ENCODE measurements at regions not wholly inside any gene's neighbourhood (a gene's known extent, or its start where the extent isn't known, plus 50 kb on each side); places are given as distances from the start of the nearest gene placed in this dataset.

GRCh38 chr17:5804251-5804650 is 219.9 kb upstream of the NLRP1 start:
- FAIRE-seq (no peak), DNase-seq (no peak)
- Histone ChIP-seq H3K36me3 (ENCODE audit: control insufficient read depth in 2 of 3, insufficient read depth in 3 of 3, low read length in 3 of 3) (no peaks in the 10 kb centered on the region), H3K27ac (ENCODE audit: low read depth in 2 of 2, low read length in 2 of 2) (no peak overlapping the region), H3K4me1 (ENCODE audit: control insufficient read depth in 2 of 3, insufficient read depth in 2 of 3, low read depth in 1 of 3, low read length in 3 of 3) (no peaks in the 10 kb centered on the region), H3K9me3 (ENCODE audit: control insufficient read depth in 2 of 3, insufficient read depth in 1 of 3, low read length in 3 of 3) (no peaks in the 10 kb centered on the region), H3K9ac (ENCODE audit: low read length in 3 of 3) (no peak overlapping the region), H3K4me3 (ENCODE audit: low read length in 3 of 3) (no peak overlapping the region), H3K27me3 (ENCODE audit: control insufficient read depth, insufficient read depth, low read length) (no peaks in the 10 kb centered on the region)
- TF ChIP-seq, protein P1, sequence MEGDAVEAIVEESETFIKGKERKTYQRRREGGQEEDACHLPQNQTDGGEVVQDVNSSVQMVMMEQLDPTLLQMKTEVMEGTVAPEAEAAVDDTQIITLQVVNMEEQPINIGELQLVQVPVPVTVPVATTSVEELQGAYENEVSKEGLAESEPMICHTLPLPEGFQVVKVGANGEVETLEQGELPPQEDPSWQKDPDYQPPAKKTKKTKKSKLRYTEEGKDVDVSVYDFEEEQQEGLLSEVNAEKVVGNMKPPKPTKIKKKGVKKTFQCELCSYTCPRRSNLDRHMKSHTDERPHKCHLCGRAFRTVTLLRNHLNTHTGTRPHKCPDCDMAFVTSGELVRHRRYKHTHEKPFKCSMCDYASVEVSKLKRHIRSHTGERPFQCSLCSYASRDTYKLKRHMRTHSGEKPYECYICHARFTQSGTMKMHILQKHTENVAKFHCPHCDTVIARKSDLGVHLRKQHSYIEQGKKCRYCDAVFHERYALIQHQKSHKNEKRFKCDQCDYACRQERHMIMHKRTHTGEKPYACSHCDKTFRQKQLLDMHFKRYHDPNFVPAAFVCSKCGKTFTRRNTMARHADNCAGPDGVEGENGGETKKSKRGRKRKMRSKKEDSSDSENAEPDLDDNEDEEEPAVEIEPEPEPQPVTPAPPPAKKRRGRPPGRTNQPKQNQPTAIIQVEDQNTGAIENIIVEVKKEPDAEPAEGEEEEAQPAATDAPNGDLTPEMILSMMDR (IDR thresholded peaks at IDR 0.05; ENCODE audit: borderline replicate concordance, extremely low read depth, insufficient read depth), result no peak
- intact Hi-C loops (cut with DNase I), result no loop called here

DNA sequence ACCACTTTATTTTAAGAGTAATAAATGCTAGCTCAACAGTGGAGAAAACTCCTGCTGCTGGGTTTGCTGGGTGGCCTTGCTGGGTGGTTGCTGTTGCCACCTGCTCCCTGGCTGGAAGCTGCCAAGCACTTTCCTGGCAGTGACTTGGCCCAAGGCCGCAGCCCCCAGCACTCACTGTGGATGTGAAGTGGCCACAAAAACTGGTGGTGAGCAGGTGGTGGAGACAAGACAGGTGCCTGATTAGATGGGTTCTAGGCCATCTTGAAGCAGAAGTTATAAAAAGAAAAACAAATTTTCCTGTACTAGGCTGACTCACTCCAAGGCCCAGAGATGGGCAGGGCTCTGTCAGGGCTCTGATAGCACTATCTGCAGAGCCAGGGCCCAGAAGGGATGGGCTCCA is 224.7 kb upstream of the NLRP1 start:
- Histone ChIP-seq H3K4me1 (ENCODE audit: control insufficient read depth in 2 of 3, insufficient read depth in 2 of 3, low read depth in 1 of 3, low read length in 3 of 3) (no peaks in the 10 kb centered on the region), H3K36me3 (ENCODE audit: control insufficient read depth in 2 of 3, insufficient read depth in 3 of 3, low read length in 3 of 3) (no peaks in the 10 kb centered on the region), H3K9ac (ENCODE audit: low read length in 3 of 3) (no peak overlapping the region), H3K9me3 (ENCODE audit: control insufficient read depth in 2 of 3, insufficient read depth in 1 of 3, low read length in 3 of 3) (peaks cover 0 to 18% (median 3%) of the 10 kb centered on the region in 3 donors), H3K27ac (ENCODE audit: low read depth in 2 of 2, low read length in 2 of 2) (no peak overlapping the region), H3K27me3 (ENCODE audit: control insufficient read depth, insufficient read depth, low read length) (no peaks in the 10 kb centered on the region), H3K4me3 (ENCODE audit: low read length in 3 of 3) (no peak overlapping the region)
- DNase-seq (no peak), FAIRE-seq (no peak)
- intact Hi-C loops (cut with DNase I), result no loop called here
- TF ChIP-seq, protein P1 (IDR thresholded peaks at IDR 0.05; ENCODE audit: borderline replicate concordance, extremely low read depth, insufficient read depth), result no peak

DNA sequence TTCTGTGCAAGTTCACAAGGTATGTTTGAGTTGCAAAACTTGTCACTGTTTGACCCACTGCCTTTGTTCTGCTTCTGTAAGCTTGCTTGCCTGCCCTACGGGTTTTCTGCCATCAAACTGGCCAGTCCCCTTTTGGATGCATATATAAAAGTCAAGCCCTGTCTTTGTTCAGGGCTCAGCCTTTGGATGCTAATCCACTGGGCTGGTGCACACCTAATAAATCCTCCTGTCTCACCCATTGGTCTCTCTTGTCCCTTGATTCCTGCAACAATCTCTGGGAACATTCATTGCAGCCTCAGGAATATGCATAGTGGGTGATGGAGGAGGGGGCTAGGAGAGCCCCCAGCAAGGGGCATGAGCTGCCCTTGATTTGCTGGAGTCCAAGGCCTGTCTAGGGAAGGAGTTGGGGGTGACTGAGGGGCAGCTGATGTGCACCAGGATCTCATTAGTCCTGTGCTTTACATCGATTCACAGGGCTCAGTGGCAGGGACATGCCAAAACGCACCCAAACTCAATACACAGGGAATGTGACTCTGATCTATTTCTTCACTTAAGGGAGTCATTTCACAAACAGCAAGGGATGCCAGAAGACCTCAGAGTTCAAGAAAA is 225.4 kb upstream of the NLRP1 start:
- intact Hi-C loops (cut with DNase I), result no loop called here
- FAIRE-seq, result no peak

More for the DNA sequence above, 225.4 kb upstream of the NLRP1 start:
- TF ChIP-seq, protein P1 (IDR thresholded peaks at IDR 0.05; ENCODE audit: borderline replicate concordance, extremely low read depth, insufficient read depth), result no peak
- H3K4me3 ChIP-seq (ENCODE audit: low read length in 3 of 3), result no peak overlapping the region
- H3K27me3 ChIP-seq (ENCODE audit: control insufficient read depth, insufficient read depth, low read length), result no peaks in the 10 kb centered on the region
- H3K9me3 ChIP-seq (ENCODE audit: control insufficient read depth in 2 of 3, insufficient read depth in 1 of 3, low read length in 3 of 3), result peaks cover 0 to 18% (median 3%) of the 10 kb centered on the region in 3 donors
- H3K27ac ChIP-seq (ENCODE audit: low read depth in 2 of 2, low read length in 2 of 2), result no peak overlapping the region
- no peak for DNase-seq
- H3K9ac ChIP-seq (ENCODE audit: low read length in 3 of 3), result no peak overlapping the region
- no peaks in the 10 kb centered on the region for H3K4me1 ChIP-seq (ENCODE audit: control insufficient read depth in 2 of 3, insufficient read depth in 2 of 3, low read depth in 1 of 3, low read length in 3 of 3)
- no peaks in the 10 kb centered on the region for H3K36me3 ChIP-seq (ENCODE audit: control insufficient read depth in 2 of 3, insufficient read depth in 3 of 3, low read length in 3 of 3)

Measured in kidney (tissue), 13 donors.